AG09319 (cell line): ENCODE measurements at regions not wholly inside any gene's neighbourhood (a gene's known extent, or its start where the extent isn't known, plus 50 kb on each side); places are given as distances from the start of the nearest gene placed in this dataset.
"Not testable (repeated sequence)": the region's sequence is repeated elsewhere in the genome, so short reads cannot be mapped to it uniquely, and the experiment has no call there.

ENCODE experiments used
- DNase-seq: peaks from one replicate; pipeline ENCODE4 v3.0.0-alpha.2; 2010; ENCODE audit warnings: low read depth; ENCODE audit errors: extremely low read depth
- TF ChIP-seq, protein P1 (sequence below): IDR thresholded peaks from 2 replicates; pipeline ENCODE4 v1.5.1; 2011; ENCODE audit warnings: low read depth, mild to moderate bottlenecking, inconsistent platforms, low read length, moderate library complexity

DNA sequence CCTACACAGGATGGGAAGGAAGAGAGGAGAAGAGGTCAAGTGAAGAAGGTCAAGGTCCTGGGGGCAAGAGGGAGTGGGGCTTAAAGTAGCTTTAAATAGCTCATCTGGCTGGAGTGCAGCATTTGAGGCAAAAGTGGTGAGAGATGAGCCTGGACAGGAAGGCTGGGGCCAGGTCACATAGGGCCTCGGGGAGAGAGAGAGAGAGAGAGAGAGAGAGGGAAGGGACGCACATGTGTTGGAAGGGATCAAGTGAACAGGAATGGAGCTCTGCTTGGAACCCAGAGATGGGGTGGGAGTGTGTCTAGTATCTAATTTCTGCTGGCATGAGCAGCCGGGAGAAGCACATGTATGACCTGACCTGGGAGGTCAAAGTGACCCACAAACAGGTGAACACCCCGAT is 407.5 kb downstream of the MED13L start:
- DNase-seq, result no peak

DNA sequence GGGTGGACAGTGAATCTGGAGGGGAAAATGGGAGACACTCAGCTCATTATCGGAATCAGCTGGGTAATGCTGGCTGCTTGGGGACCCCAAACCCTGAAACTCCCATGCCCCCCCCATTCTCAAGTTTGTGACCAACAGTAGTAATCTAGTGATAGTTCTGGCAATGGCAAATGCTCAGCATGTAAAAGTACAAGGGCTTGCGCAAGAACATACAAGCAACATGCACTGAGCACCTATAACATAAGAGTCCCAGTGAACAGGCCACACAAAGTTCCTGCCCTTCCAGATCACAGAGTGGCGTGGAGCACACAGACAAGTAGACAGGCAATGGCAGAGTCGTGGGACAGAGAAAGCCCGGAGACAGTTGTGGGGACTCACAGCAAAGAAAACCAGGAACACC is 407.9 kb downstream of the MED13L start:
- DNase-seq, result no peak
- TF ChIP-seq, protein P1, sequence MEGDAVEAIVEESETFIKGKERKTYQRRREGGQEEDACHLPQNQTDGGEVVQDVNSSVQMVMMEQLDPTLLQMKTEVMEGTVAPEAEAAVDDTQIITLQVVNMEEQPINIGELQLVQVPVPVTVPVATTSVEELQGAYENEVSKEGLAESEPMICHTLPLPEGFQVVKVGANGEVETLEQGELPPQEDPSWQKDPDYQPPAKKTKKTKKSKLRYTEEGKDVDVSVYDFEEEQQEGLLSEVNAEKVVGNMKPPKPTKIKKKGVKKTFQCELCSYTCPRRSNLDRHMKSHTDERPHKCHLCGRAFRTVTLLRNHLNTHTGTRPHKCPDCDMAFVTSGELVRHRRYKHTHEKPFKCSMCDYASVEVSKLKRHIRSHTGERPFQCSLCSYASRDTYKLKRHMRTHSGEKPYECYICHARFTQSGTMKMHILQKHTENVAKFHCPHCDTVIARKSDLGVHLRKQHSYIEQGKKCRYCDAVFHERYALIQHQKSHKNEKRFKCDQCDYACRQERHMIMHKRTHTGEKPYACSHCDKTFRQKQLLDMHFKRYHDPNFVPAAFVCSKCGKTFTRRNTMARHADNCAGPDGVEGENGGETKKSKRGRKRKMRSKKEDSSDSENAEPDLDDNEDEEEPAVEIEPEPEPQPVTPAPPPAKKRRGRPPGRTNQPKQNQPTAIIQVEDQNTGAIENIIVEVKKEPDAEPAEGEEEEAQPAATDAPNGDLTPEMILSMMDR, result no peak

More for the DNA sequence above, 407.5 kb downstream of the MED13L start:
- TF ChIP-seq, protein P1, result no peak

DNA sequence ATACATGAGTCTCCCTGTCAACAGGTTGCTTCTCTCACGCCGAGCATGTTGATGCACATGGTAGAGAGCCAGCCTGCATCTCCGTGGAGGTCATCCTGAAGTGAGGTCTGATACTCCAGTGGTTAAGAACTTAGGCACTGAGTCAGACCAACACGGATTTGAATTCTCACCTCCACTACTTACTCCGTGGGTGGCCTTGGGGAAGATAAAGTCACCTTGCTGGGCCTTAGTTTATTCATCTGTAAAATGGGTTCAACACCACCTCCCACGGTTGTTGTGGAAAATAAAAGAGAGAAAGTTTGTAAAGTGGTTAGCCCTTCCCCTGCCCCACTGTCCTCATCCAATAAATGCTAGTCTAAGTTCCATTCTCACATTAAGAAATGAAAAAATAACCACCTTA is 408.9 kb downstream of the MED13L start:
- no peak for DNase-seq
- TF ChIP-seq, protein P1, result no peak

DNA sequence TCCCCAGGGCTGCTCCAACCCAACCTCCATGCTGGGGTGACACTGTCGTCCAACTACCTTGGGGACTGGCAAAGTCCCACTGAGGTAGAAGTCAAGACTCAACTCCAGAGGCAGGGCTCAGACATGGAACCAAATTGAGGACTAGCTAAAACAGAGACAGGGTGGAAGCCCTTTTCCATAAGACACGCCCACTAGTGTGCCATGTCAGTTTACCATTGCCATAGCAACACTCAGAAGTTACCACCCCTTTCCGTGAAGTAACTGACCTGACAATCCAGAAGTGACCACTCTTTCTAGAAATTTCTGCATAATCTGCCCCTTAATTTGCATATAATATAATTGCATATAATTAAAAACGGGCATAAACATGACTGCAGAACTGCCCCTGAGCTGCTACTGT is 409.6 kb downstream of the MED13L start:
- TF ChIP-seq, protein P1, result no peak
- no peak for DNase-seq

DNA sequence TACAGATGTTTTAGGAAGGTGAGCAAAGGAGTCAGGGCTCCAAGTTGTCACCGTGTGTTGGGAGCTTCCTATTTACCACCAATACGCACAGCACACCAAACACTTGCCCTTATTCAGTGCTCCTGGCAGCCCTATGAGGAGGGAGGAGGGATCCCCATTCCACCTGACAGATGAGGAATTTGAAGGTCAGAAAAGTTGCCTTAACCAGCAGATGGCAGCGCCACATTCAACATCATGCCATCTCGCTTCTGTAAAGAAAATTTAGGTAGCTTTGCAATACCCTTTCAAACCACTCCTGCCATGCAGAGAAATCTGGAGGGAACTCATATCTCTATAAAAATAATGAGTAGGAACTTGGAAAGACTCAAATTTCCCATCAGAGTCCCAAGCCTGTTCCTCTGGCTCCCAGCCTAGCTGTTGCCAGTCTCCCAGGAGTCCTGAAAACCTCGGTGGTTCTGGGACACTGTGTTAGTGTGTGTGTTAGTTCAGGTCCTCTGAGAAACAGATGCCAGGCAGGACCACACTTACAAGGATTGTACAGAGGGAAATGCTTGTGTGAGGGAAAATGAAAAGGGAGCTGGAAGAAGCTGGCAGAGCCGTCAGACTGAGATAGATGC is 410.5 kb downstream of the MED13L start:
- TF ChIP-seq, protein P1, result no peak
- DNase-seq, result no peak

DNA sequence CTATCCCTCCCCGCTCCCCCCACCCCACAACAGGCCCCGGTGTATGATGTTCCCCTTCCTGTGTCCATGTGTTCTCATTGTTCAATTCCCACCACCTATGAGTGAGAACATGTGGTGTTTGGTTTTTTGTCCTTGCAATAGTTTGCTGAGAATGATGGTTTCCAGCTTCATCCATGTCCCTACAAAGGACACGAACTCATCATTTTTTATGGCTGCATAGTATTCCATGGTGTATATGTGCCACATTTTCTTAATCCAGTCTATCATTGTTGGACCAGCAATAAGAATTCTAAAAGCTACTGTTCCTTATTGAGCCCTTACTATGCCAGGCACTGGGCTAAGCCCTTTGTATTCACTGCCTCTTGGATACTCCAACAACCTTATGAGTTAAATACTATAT is 411.2 kb downstream of the MED13L start:
- not testable (repeated sequence) for DNase-seq

DNA sequence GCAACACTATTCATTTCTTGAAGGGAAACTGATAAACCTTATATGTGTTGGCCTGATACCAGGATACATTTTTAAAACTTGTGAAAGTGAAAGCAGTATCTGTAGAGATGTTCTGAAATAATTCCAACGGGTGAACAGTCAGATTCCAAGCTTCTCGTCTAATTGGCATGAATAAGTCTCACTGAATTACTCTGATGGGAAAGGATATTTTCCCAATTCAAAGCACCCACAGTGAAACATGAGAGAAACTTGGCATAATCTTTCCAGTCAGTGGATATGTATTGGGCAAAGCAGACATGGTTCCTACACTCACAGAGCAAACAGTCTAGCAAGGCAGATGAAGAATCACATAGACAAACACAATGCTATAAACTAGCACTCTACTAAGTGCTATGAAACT is 413.1 kb downstream of the MED13L start:
- TF ChIP-seq, protein P1, result no peak
- no peak for DNase-seq

DNA sequence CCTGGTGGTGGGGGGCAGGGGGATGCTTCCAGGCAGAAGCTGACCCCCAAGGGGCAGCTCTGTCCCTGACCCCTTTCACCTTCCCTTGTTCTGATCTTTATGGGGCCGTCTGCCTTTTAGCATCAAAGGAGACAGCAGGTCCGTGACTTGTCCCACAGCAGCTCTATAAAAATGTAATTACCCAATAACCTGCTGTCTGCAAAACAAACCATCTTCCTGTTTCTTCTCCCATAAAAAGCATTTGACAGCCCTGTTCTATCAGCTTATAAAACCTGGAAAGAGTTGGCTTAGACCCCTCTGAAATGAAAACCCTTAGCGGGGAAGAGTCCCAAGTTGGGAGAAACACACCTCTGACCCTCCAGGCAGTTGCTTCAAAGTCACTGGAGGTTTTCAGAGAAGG is 416.9 kb downstream of the MED13L start:
- TF ChIP-seq, protein P1, result no peak
- no peak for DNase-seq
